Kidney glomerular epithelial cell (primary cell): ENCODE measurements at regions not wholly inside any gene's neighbourhood (a gene's known extent, or its start where the extent isn't known, plus 50 kb on each side); places are given as distances from the start of the nearest gene placed in this dataset.
"Not testable (repeated sequence)": the region's sequence is repeated elsewhere in the genome, so short reads cannot be mapped to it uniquely, and the experiment has no call there.

Source experiments
- DNase-seq: peaks from one replicate; lab custom pipeline; 2025; lab: John Stamatoyannopoulos, UW

- not testable (repeated sequence) for DNase-seq
These were observed 836.8 kb downstream of the RAPGEF2 start for GRCh38 chr4:159939681-159940080.

DNA sequence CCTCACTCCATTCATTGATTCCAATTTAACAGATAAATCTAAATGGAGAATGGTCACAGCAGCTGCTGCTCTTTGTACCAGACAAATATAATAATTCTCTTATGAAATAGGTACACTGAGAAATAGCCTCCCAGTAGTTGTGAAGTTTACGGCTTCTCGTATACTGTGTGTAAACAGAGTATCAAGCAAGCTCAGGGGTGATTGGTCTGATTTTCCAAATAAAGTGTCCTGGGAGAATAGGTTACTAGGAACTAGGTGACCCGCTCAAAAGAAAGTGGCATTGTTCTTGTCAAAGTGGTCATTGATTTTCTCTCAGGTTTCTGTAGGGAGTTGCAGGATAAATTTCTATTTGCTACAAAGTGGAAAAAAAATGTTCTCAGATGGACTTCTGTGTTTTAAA lies 838.2 kb downstream of the RAPGEF2 start:
- DNase-seq, result no peak

DNA sequence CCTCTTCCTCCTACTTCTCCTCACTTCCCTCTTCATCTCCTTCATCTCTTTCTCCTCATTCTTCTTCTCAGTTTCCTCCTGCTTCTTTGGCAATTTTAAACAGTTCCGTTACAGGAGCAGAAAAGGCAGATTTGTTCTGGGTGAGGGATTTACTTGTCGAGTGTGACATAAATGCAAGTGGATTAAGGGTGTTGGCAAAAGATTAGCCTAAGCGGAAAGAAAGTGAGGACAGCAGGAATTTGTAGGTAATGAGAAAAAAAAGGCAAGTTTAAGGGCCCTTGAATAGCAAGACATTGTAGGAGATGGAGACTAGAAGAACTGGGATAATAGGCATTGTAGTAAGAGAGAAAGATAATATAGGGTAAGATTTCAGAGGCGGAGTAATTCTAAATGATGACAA lies 841.6 kb downstream of the RAPGEF2 start:
- DNase-seq, result no peak

DNA sequence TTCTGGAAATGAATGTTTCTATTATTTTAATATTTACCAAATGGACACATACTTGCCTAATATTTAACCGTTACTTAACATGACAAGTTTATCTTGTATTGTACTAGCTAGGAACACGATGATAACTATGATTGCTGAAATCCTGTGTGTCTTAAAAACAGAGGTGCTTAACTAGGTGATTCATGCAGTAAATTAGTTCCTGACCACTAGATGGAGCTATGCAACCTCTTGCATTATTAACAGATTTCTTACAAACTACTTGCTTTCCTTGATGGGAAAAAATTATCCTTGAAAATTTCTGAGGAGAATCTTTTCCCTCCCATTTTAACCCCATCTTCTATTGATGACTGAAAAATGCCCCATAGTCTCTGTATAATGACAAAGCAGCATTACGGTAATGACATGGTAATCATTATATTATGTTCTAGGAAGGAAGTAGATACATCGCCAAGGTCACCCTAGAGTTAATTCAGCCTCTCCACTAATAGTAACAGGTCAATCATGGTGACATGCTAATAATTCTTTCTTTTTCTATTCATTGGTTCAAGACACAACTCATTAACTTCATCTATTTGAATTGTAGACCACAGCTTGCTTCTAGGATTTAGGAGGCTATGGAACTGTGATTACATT lies 844.2 kb downstream of the RAPGEF2 start:
- DNase-seq, result peak; percentile 72

GRCh38 chr4:159950707-159951106 lies 847.8 kb downstream of the RAPGEF2 start:
- no peak for DNase-seq

DNA sequence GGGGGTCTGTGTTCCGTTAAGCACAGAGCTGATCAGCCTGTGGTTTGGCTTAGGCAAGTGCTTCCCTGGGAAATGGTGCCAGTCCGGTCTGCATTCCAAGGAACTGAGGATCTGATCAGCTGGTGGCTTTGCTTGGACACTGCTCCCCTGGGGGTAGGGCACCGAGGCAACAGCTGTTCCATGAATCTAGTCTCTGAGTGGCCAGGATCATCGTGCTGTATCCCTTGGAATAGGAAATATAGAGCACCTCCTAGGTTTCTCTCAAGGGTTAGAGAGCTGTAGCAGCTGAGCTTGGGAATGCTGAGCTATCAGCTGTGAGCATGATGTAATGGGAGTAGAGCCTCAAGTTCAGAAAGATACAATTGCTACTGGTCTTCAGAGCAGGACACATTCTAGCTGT lies 863.9 kb downstream of the RAPGEF2 start:
- DNase-seq, result no peak

- DNase-seq, result not testable (repeated sequence)
These were observed 874.1 kb downstream of the RAPGEF2 start for GRCh38 chr4:159976871-159977482.

DNA sequence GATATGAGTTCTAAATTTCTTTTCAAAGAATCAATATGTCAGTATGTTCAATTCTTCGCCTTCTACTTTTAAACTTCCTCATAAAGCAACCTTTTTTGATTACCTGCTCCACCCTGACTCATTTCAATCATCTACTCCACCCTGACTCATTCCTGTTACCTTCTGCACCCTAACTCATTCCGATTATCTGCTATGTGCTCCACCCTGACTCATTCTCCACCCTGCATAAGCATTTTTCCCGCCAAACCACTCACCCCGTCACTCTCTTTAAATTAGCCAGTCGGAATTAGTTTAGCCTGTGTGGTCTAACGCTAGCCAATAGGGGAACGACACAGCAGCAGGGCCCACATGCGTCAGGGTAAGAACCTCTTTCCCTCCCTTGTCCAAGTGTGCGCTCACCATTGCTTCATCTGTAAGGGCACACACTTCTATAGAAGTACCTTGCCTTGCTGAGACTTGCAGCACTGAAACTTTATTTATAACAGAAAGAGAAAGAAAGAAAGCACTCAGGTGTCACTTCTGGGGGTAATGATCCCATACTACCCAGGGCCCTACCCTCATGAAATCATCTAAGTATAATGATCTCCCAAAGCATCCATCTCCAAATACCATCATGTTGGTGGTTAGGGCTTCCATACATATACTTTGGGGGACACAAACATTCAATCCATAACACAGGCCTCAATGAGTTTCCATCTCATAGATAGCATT lies 875.2 kb downstream of the RAPGEF2 start:
- DNase-seq, result no peak

- DNase-seq, result no peak
These were observed 876.5 kb downstream of the RAPGEF2 start for GRCh38 chr4:159979351-159979750.

- no peak for DNase-seq
These were observed 877.1 kb downstream of the RAPGEF2 start for GRCh38 chr4:159979953-159980352.

GRCh38 chr4:159980826-159981468 lies 878.1 kb downstream of the RAPGEF2 start:
- DNase-seq, result no peak

DNA sequence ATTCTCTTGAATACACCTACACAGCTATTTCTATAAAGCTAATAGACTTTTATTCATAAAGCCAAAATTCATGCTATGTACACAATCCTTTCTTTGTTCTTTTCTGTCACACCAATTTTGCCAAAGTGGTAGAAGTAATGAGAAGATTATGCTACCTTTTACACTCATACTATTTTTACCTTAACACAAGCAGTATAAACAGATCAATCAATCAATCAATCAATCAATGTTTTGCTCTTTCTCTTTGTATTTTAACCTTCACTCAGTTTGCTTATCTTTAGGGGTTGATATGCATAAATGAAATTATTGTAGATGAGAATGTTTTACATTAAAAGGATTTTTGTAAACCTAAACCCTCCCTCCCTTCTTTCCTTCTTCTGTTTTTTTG lies 878.6 kb downstream of the RAPGEF2 start:
- no peak for DNase-seq

DNA sequence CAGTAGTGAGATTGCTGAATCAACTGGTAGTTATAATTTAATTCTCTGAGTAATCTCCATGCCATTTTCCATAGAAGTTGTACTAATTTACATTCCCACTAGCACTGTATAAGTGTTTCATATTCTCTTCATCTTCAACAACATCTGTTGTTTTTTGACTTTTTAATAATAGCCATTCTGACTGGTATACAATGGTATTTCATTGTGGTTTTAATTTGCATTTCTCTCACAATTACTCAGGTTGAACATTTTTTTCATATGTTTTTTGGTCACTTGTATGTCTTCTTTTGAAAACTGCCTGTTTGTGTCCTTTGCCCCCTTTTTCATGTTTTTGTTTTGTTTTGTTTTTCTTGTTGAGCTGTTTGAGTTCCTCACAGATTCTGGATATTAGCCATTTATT lies 880.2 kb downstream of the RAPGEF2 start:
- DNase-seq, result no peak

- no peak for DNase-seq
These were observed 907.0 kb downstream of the RAPGEF2 start for GRCh38 chr4:160009656-160010493.

GRCh38 chr4:160019936-160020335 lies 917.1 kb downstream of the RAPGEF2 start:
- DNase-seq, result no peak

- DNase-seq, result no peak
These were observed 917.9 kb downstream of the RAPGEF2 start for GRCh38 chr4:160020804-160021203.

DNA sequence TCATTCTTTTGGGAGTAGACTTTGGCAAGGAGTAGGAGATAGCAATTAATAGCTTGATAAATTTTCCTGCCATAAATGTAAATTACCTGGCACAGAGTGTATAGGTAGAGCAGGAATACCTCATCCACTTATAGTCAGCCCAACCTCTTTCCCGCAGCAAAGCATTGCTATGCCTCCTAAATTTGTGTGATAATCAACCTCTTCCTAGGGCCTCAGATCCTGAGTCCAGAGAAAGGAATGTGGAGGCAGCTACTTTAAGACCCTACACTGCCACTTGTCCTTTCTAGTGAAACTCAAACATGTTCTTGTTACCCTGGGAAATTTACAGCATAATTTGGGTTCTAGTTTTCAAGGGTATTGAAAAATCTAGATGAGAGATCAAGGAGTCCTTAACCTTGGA lies 919.0 kb downstream of the RAPGEF2 start:
- no peak for DNase-seq

- DNase-seq, result no peak
These were observed 923.8 kb downstream of the RAPGEF2 start for GRCh38 chr4:160026721-160027120.

DNA sequence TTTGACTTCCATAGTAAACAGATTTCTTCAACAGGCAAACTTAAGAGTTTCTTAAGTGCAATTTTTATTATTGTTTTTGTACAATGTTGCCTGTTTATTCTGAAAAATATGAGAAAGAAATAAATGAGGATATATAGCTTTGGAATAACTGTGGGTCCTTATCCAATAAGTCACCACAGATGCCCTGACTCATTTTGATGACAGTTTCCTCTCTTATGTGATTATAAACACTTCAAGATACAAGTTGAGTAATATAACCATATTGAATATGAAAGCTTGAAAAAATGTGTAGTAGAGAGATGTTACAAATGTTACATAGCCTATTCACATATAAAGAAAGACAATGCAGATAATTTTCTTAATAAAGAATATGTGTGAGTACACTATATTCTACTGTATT lies 931.6 kb downstream of the RAPGEF2 start:
- no peak for DNase-seq

GRCh38 chr4:160038615-160039014 lies 935.7 kb downstream of the RAPGEF2 start:
- no peak for DNase-seq

- DNase-seq, result no peak
These were observed 941.8 kb downstream of the RAPGEF2 start for GRCh38 chr4:160044693-160045092.
